Fibroblast of lung (primary cell): ENCODE measurements at regions not wholly inside any gene's neighbourhood (a gene's known extent, or its start where the extent isn't known, plus 50 kb on each side); places are given as distances from the start of the nearest gene placed in this dataset.

Source experiments
- EZH2 ChIP-seq: IDR thresholded peaks from 2 replicates; pipeline ENCODE4 v1.5.1; 2012; ENCODE audit warnings: low read length, control low read depth, mild to moderate bottlenecking; ENCODE audit errors: missing control alignments
- TF ChIP-seq, protein P1 (sequence below), 2 donors: IDR thresholded peaks in 1 of 2; conservative IDR thresholded peaks in 1 of 2; 1 replicate in 1 of 2; 2 replicates in 1 of 2; pipeline ENCODE4 v1.5.1; 2011 to 2012; ENCODE audit warnings: low read length in 2 of 2, control low read depth in 1 of 2, inconsistent platforms in 1 of 2, low read depth in 1 of 2, mild to moderate bottlenecking in 1 of 2

GRCh38 chr6:44575644-44576043 lies 188.1 kb downstream of the CDC5L start:
- TF ChIP-seq, protein P1, sequence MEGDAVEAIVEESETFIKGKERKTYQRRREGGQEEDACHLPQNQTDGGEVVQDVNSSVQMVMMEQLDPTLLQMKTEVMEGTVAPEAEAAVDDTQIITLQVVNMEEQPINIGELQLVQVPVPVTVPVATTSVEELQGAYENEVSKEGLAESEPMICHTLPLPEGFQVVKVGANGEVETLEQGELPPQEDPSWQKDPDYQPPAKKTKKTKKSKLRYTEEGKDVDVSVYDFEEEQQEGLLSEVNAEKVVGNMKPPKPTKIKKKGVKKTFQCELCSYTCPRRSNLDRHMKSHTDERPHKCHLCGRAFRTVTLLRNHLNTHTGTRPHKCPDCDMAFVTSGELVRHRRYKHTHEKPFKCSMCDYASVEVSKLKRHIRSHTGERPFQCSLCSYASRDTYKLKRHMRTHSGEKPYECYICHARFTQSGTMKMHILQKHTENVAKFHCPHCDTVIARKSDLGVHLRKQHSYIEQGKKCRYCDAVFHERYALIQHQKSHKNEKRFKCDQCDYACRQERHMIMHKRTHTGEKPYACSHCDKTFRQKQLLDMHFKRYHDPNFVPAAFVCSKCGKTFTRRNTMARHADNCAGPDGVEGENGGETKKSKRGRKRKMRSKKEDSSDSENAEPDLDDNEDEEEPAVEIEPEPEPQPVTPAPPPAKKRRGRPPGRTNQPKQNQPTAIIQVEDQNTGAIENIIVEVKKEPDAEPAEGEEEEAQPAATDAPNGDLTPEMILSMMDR (conservative IDR thresholded peaks at IDR 0.05 in 1 of 2, IDR thresholded peaks at IDR 0.05 in 1 of 2; ENCODE audit: low read depth in 1 of 2, low read length in 2 of 2): no peak
- no peak for TF ChIP-seq EZH2
